HG02938 (cell line): ENCODE measurements at regions not wholly inside any gene's neighbourhood (a gene's known extent, or its start where the extent isn't known, plus 50 kb on each side); places are given as distances from the start of the nearest gene placed in this dataset.

Source experiments
- ATAC-seq: cut with Tn5 transposase; IDR thresholded peaks from one replicate; pipeline ENCODE4 v1.9.1; 2021; ENCODE audit warnings: mild to moderate bottlenecking, moderate library complexity; ENCODE audit not compliant: unreplicated experiment

DNA sequence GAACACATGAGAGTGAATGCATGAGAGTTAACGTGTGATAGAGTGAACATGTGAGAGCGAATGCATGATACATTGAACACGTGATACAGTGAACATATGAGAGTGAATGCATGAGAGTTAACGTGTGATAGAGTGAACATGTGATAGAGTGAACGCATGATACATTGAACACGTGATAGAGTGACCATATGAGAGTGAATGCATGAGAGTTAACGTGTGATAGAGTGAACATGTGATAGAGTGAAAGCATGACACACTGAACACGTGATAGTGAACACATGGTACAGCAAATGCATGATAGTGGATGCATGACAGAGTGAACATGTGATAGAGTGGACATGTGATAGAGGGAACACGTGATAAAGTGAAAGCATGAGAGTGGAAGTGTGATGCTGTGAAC, 517.9 kb downstream of the EIPR1 start:
- no peak for ATAC-seq

DNA sequence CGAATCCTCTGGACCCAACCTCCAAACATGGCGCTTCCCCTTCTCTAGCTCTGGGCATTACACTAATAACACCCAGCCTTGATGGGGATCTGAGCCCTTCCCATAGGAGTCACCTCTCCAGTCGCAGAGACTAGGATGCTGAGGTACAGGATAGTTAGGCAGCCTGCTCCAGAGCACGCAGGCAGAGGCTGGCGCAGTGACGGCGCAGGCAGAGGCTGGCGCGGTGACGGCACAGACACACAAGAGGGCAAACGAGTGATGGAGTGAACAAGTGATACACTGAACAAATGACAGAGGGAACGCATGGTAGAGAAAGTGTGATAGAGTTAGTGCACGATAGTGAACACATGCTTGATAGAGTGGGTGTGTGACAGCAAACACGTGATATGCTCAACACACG, 518.5 kb downstream of the EIPR1 start:
- ATAC-seq, result no peak

GRCh38 chr2:2856723-2857415, 520.7 kb downstream of the EIPR1 start:
- no peak for ATAC-seq

- ATAC-seq, result no peak
These were observed 522.3 kb downstream of the EIPR1 start for GRCh38 chr2:2855297-2855696.

DNA sequence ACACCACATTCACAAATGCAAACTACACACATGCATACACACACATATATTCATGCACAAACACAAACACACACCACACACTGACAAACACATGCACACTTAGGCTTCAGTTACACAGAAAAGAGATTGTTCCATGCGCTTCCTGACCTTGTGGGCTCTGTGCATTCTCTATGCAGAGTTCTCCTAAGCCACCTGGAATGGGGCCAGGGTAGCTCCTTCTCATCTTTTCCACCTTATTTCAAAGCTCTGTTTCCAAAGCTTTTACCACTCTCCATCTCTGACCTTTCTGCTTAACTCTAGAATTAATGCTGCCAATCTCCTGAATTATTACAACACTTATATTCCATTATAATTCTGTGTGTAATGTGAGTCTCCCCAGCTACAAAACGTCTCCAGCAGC, 522.3 kb upstream of the MYT1L start:
- ATAC-seq, result no peak

DNA sequence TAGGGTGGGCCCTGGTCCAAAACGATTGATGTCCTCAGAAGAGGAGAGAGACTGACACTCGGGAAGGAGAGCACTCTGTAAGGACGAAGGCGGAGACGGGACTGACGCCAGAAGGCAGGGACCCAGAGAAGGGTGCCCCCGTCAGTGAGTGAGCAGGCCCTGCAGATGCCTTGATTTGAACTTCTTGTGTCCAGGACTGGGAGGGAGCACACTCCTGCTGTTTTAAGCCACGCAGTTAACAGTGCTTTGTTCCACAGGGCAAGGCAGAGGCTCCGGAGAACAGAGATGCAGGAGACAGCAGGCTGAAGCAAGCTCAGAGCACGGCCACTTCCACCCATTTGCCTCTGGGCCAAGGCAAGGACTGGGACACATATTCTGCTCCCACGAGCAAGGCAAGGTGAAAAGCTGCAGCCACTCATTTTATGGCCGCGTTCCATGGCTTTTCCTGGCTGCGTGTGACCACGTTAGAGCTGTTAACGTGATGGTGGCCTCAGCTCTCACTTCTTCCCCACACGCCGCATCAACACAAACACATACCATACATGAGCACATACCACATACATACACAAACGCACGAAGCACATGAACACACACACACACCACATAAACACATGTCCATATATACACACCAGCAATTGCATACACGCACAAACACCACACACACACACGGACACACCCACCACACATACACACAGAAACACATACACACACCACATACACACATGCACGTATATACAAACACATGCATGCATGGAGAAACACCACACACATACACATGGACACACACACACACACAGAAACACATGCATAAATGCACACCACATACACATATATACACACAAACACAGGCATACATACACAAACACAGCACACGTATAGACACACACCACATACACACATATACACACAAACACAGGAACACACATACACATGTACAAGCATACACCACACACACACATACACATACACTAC, 521.0 kb upstream of the MYT1L start:
- no peak for ATAC-seq

DNA sequence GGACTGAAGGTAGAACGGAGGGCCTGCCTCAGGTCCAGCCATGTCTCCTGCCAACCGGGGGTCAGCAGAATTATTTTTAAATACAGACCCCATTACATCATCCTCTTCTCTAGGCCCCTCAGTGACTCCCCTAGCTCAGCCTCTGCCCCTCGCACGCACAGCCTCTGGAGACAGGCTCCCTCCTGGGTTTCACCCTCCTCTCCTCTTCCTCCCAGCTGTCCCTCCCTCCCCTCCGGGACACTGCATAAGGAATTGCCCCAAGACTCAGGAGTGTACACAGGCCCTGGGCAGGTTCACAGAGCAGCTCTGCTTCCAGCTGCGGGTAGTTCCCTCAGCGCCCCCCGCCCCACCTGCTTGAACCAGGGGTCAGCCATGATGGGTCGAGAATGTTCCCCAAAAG, 520.2 kb upstream of the MYT1L start:
- ATAC-seq, result no peak

DNA sequence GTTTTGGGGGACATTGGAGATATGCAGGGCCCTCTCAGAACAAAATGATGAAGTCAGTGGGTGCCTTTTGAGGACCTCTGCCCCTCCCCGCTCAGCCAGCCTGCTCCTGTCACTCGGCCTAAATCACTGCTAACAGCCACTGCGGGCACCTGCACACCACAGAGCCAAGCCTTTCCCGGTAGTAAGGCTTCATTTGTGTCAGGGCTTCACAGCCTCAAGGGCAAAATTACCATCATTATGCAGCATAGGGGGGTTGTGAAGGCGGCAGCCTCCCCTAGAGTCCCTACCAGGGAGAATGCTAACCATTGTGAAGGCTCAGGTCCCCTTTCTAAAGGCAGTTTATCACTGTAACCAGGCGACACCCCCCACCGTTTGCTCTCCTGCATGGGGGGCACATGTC, 519.8 kb upstream of the MYT1L start:
- no peak for ATAC-seq

DNA sequence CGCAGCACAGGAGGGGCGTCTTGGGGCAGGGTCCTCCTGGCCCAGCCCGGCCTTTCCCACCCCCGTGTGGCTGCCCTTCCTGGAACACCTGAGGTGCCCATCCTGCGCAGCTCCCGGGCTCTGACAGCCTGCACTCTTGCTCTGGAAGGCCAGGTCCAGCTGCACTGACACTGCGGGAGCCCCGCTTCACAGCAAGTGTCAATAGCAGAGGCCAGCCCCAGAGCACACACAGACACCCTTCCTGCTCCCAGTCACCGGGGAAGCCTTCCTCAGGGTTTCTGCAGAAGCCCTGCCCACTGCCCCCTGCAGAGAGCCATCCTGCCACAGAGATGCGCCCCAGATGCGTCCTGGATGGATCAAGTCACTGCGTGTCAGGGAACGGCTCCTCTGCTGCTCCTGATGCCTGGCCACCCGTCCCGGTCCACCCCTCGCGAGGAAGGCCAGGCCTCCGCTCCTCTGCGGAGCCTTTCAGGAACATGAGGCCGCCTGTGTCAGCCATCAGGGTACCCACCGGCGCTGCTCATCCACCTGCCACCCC, 519.2 kb upstream of the MYT1L start:
- ATAC-seq, result no peak

GRCh38 chr2:2849464-2850217, 518.6 kb upstream of the MYT1L start:
- no peak for ATAC-seq

GRCh38 chr2:2848621-2849333, 517.7 kb upstream of the MYT1L start:
- ATAC-seq, result no peak

- ATAC-seq, result no peak
These were observed 517.1 kb upstream of the MYT1L start for GRCh38 chr2:2848198-2848597.

DNA sequence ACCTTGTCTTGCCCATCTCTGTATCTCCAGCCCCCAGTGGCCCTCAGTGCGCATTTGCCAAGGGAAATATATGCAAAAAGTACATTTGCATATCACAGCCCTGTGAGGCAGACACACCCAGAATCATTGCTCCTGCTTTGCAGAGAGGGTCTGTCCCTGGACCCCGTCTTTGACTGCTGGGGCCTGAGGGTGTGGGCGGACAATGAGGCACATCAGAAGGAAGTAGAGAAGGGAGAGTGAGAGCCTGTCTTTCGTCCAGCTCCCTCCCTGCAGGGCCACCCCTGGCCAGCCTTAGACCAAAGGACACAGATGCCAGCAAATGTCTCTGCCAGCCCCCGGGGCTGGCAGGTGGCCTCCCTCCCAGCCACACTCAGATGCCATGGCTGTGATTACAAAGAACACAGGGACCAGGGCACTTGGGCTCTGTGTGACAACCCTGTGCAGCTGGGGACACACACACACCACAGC, 516.2 kb upstream of the MYT1L start:
- ATAC-seq, result no peak

- no peak for ATAC-seq
These were observed 515.5 kb upstream of the MYT1L start for GRCh38 chr2:2846332-2847208.

- no peak for ATAC-seq
These were observed 514.8 kb upstream of the MYT1L start for GRCh38 chr2:2845806-2846315.

GRCh38 chr2:2845267-2845666, 514.2 kb upstream of the MYT1L start:
- no peak for ATAC-seq

GRCh38 chr2:2843969-2844548, 513.0 kb upstream of the MYT1L start:
- ATAC-seq, result no peak

DNA sequence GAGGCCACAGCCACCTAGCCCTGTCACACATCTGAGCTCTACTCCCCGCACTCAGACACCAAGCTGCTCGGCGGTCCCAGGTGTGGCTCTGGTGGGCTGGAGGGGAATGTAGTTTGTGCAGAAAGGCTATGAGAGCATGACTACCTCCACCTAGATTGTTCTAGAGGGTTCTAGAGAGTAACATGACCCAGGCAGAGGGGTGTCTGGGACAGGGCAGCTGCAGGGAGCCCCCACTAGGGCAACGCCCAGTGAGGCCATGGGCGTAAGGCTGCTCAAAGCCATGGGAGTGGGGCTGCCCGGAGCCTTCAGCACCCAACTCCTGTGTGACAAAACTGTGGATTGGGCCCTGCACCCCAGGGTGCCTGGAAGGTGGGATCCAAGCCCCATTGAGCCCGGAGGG, 511.4 kb upstream of the MYT1L start:
- no peak for ATAC-seq
